H9 (cell line): ENCODE measurements at regions not wholly inside any gene's neighbourhood (a gene's known extent, or its start where the extent isn't known, plus 50 kb on each side); places are given as distances from the start of the nearest gene placed in this dataset.

ENCODE experiments used
- DNase-seq: peaks from one replicate; pipeline ENCODE4 v3.0.0-alpha.2; 2017
- H2AFZ ChIP-seq: one replicate; pipeline ENCODE4 v1.6.1; 2013; ENCODE audit warnings: mild to moderate bottlenecking, low read length, control low read depth, moderate library complexity
- H2AK5ac ChIP-seq: 2 replicates; pipeline ENCODE4 v1.6.1; 2013; ENCODE audit warnings: low read length, control low read depth, mixed read lengths; ENCODE audit not compliant: insufficient read length
- H2BK120ac ChIP-seq: one replicate; pipeline ENCODE4 v1.6.1; 2013; ENCODE audit warnings: low read depth, mild to moderate bottlenecking, low read length, control low read depth, inconsistent platforms; ENCODE audit not compliant: poor library complexity, severe bottlenecking
- H2BK12ac ChIP-seq: 2 replicates; pipeline ENCODE4 v1.6.1; 2013; ENCODE audit warnings: low read length, control low read depth, mixed read lengths, low read depth; ENCODE audit not compliant: insufficient read length
- H2BK15ac ChIP-seq: 2 replicates; pipeline ENCODE4 v1.6.1; 2013; ENCODE audit warnings: low read depth, low read length, control low read depth
- H2BK20ac ChIP-seq: one replicate; pipeline ENCODE4 v1.6.1; 2013; ENCODE audit warnings: low read depth, mild to moderate bottlenecking, low read length, control low read depth, inconsistent platforms; ENCODE audit not compliant: poor library complexity, severe bottlenecking
- H2BK5ac ChIP-seq: 2 replicates; pipeline ENCODE4 v1.6.1; 2013; ENCODE audit warnings: low read length, control low read depth, mixed read lengths; ENCODE audit not compliant: insufficient read length
- H3K14ac ChIP-seq: 2 replicates; pipeline ENCODE4 v1.6.1; 2013; ENCODE audit warnings: low read length, control low read depth; ENCODE audit not compliant: insufficient read depth
- H3K18ac ChIP-seq: 2 replicates; pipeline ENCODE4 v1.6.1; 2013; ENCODE audit warnings: low read depth, mild to moderate bottlenecking, mixed read lengths, low read length, control low read depth; ENCODE audit not compliant: insufficient read length
- H3K23ac ChIP-seq: 2 replicates; pipeline ENCODE4 v1.6.1; 2013; ENCODE audit warnings: low read length, control low read depth, mixed read lengths, low read depth; ENCODE audit not compliant: insufficient read length
- H3K23me2 ChIP-seq: 2 replicates; pipeline ENCODE4 v1.6.1; 2013; ENCODE audit warnings: low read depth, mild to moderate bottlenecking, mixed read lengths, low read length, control low read depth; ENCODE audit not compliant: insufficient read length, poor library complexity, severe bottlenecking
- H3K27ac ChIP-seq: 2 replicates; pipeline ENCODE4 v1.5.1; 2013; ENCODE audit warnings: low read length, control low read depth, mixed read lengths, low read depth; ENCODE audit not compliant: insufficient read length
- H3K27me3 ChIP-seq: 2 replicates; pipeline ENCODE4 v1.6.1; 2013; ENCODE audit warnings: low read length, control low read depth, inconsistent platforms; ENCODE audit not compliant: insufficient read depth
- H3K4ac ChIP-seq: 2 replicates; pipeline ENCODE4 v1.6.1; 2013; ENCODE audit warnings: low read depth, mild to moderate bottlenecking, control low read depth, inconsistent platforms, low read length, moderate library complexity
- H3K4me1 ChIP-seq: 2 replicates; pipeline ENCODE4 v1.6.1; 2013; ENCODE audit warnings: low read length, control low read depth, inconsistent platforms; ENCODE audit not compliant: insufficient read depth
- H3K4me2 ChIP-seq: 2 replicates; pipeline ENCODE4 v1.6.1; 2013; ENCODE audit warnings: low read length, control low read depth, mixed read lengths; ENCODE audit not compliant: insufficient read length, insufficient read depth
- H3K56ac ChIP-seq: 2 replicates; pipeline ENCODE4 v1.6.1; 2013; ENCODE audit warnings: low read depth, mild to moderate bottlenecking, mixed read lengths, low read length, control low read depth; ENCODE audit not compliant: insufficient read length
- H3K79me1 ChIP-seq: 2 replicates; pipeline ENCODE4 v1.6.1; 2013; ENCODE audit warnings: low read depth, mild to moderate bottlenecking, moderate library complexity, low read length, control low read depth, inconsistent platforms; ENCODE audit not compliant: insufficient read depth, poor library complexity, severe bottlenecking
- H3K79me2 ChIP-seq: 2 replicates; pipeline ENCODE4 v1.6.1; 2013; ENCODE audit warnings: low read length, control low read depth, inconsistent platforms; ENCODE audit not compliant: insufficient read depth
- H3K9ac ChIP-seq: 2 replicates; pipeline ENCODE4 v1.6.1; 2013; ENCODE audit warnings: low read length, control low read depth, mixed read lengths; ENCODE audit not compliant: insufficient read length; ENCODE audit errors: extremely low read depth
- H3K9me3 ChIP-seq: one replicate; pipeline ENCODE4 v1.6.1; 2013; ENCODE audit warnings: low read depth, low read length, inconsistent platforms; ENCODE audit not compliant: control insufficient read depth
- H3T11ph ChIP-seq: one replicate; pipeline ENCODE4 v1.6.1; 2013; ENCODE audit warnings: mild to moderate bottlenecking, low read length, control low read depth, inconsistent platforms
- H4K20me1 ChIP-seq: one replicate; pipeline ENCODE4 v1.6.1; 2013; ENCODE audit not compliant: control insufficient read depth, insufficient read length, insufficient read depth
- H4K5ac ChIP-seq: 2 replicates; pipeline ENCODE4 v1.6.1; 2013; ENCODE audit warnings: low read depth, mild to moderate bottlenecking, mixed read lengths, low read length, control low read depth; ENCODE audit not compliant: insufficient read length
- H4K8ac ChIP-seq: replicated peaks from 2 replicates; pipeline ENCODE4 v1.6.1; 2013; ENCODE audit warnings: low read length, control low read depth, mixed read lengths, low read depth; ENCODE audit not compliant: insufficient read length
- H4K91ac ChIP-seq: 2 replicates; pipeline ENCODE4 v1.6.1; 2013; ENCODE audit warnings: low read depth, mild to moderate bottlenecking, moderate library complexity, mixed read lengths, low read length, control low read depth; ENCODE audit not compliant: insufficient read length
- H3K27ac Mint-ChIP-seq, 3 experiments: 2 replicates in 2 of 3; 3 replicates in 1 of 3; pipeline ENCODE4 v1.8.0; 2020 to 2021; ENCODE audit warnings: mixed read lengths in 3 of 3, mild to moderate bottlenecking in 1 of 3, moderate library complexity in 1 of 3
- H3K27me3 Mint-ChIP-seq: 2 replicates; pipeline ENCODE4 v1.8.0; 2021; ENCODE audit warnings: low read depth, mild to moderate bottlenecking, moderate library complexity, mixed read lengths
- H3K36me3 Mint-ChIP-seq, 3 experiments: 2 replicates in 2 of 3; 3 replicates in 1 of 3; pipeline ENCODE4 v1.8.0; 2020 to 2021; ENCODE audit warnings: low read depth in 3 of 3, mixed read lengths in 3 of 3; ENCODE audit not compliant: insufficient read depth in 1 of 3
- H3K4me1 Mint-ChIP-seq, 2 experiments: 2 replicates each; pipeline ENCODE4 v1.8.0; 2020; ENCODE audit warnings: mixed read lengths in 2 of 2
- H3K4me3 Mint-ChIP-seq, 2 experiments: 2 replicates in 1 of 2; 3 replicates in 1 of 2; pipeline ENCODE4 v1.8.0; 2020 to 2021; ENCODE audit warnings: mild to moderate bottlenecking in 2 of 2, mixed read lengths in 2 of 2, moderate library complexity in 1 of 2
- H3K9me3 Mint-ChIP-seq, 2 experiments: 2 replicates in 1 of 2; 3 replicates in 1 of 2; pipeline ENCODE4 v1.8.0; 2020; ENCODE audit warnings: mild to moderate bottlenecking in 2 of 2, mixed read lengths in 2 of 2, moderate library complexity in 1 of 2
- WGBS: extraction: QIAGEN DNeasy Blood & Tissue Kit; methylation state at CpG from one replicate; pipeline ENCODE4 v1.1.7; 2013; ENCODE audit warnings: missing lambda C conversion rate, low lambda C conversion rate, mixed read lengths; ENCODE audit not compliant: insufficient read length; ENCODE audit errors: extremely low coverage; 5-methylcytosine and 5-hydroxymethylcytosine counted together
- TF ChIP-seq, protein P1 (sequence below): fragments of 200-600 bp; sonication (generic); conservative IDR thresholded peaks from 3 replicates; pipeline ENCODE4 v1.8.0; 2021; ENCODE audit warnings: antibody characterized with exemption, mild to moderate bottlenecking

DNA sequence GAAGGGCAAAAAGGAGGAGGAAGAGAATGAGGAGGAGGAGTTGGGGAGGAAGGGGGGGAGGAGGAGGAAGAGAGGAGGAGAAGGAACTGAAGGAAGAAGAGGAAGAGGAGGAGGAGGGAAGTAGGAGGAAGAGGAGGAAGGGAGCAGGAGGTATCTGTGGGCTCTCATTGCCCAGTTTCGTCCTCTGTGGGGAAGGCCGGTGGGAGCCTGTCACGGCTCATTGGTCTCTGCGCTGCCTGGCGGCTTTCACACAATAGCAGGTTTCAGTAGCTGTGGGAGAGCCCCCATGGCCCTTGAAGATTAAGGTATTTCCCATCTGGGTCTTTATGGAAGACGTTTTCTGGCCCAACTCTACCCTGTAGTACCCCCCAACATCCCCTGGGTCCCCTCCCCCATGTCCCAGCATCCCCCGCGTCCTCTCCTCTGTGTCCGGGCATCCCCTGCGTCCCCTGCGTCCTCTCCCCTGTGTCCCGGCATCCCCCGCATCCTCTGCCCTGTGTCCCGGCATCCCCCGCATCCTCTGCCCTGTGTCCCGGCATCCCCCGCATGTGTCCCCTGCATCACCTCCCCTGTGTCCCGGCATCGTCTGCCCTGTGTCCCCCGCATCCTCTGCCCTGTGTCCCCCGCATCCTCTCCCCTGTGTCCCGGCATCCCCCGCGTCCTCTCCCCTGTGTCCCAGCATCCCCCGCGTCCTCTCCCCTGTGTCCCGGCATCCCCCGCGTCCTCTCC, 278.2 kb upstream of the SFSWAP start:
- no peak for DNase-seq
- TF ChIP-seq, protein P1, sequence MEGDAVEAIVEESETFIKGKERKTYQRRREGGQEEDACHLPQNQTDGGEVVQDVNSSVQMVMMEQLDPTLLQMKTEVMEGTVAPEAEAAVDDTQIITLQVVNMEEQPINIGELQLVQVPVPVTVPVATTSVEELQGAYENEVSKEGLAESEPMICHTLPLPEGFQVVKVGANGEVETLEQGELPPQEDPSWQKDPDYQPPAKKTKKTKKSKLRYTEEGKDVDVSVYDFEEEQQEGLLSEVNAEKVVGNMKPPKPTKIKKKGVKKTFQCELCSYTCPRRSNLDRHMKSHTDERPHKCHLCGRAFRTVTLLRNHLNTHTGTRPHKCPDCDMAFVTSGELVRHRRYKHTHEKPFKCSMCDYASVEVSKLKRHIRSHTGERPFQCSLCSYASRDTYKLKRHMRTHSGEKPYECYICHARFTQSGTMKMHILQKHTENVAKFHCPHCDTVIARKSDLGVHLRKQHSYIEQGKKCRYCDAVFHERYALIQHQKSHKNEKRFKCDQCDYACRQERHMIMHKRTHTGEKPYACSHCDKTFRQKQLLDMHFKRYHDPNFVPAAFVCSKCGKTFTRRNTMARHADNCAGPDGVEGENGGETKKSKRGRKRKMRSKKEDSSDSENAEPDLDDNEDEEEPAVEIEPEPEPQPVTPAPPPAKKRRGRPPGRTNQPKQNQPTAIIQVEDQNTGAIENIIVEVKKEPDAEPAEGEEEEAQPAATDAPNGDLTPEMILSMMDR = no peak

More for the DNA sequence above, 278.2 kb upstream of the SFSWAP start:
- Mint-ChIP-seq H3K36me3 (peaks cover 2 to 7% (median 5%) of the 10 kb centered on the region in 3 experiments; a peak in 5 of 7 replicates), H3K4me3 (no peak overlapping the region; a peak in 1 of 5 replicates), H3K27ac (no peak overlapping the region), H3K9me3 (peaks cover 7 to 8% of the 10 kb centered on the region in 2 experiments), H3K4me1 (peaks cover 15 to 26% of the 10 kb centered on the region in 2 experiments), H3K27me3 (peaks cover 16% of the 10 kb centered on the region)
- H2BK15ac ChIP-seq = no peak overlapping the region
- no peak overlapping the region for H3K4ac ChIP-seq
- no peak overlapping the region for H3K9ac ChIP-seq
- no peaks in the 10 kb centered on the region for H3K27me3 ChIP-seq
- H3K9me3 ChIP-seq = no peaks in the 10 kb centered on the region
- H3T11ph ChIP-seq = no peak overlapping the region
- no peak overlapping the region for H2AFZ ChIP-seq
- no peaks in the 10 kb centered on the region for H3K4me1 ChIP-seq
- WGBS = no CpG with 5 or more reads among the region's 29 CpGs
- H2BK120ac ChIP-seq = no peak overlapping the region
- no peaks in the 10 kb centered on the region for H3K23me2 ChIP-seq
- H3K23ac ChIP-seq = no peak overlapping the region
- no peaks in the 10 kb centered on the region for H3K79me2 ChIP-seq
- no peak overlapping the region for H4K5ac ChIP-seq
- no peaks in the 10 kb centered on the region for H3K79me1 ChIP-seq
- no peak overlapping the region for H3K18ac ChIP-seq
- H3K56ac ChIP-seq = no peak overlapping the region
- H4K8ac ChIP-seq = no peak overlapping the region
- H3K27ac ChIP-seq = no peak overlapping the region
- no peak overlapping the region for H2BK20ac ChIP-seq
- no peak overlapping the region for H2BK5ac ChIP-seq
- H4K91ac ChIP-seq = no peak overlapping the region
- H4K20me1 ChIP-seq = no peaks in the 10 kb centered on the region
- H2BK12ac ChIP-seq = no peak overlapping the region
- H2AK5ac ChIP-seq = no peak overlapping the region
- H3K14ac ChIP-seq = no peak overlapping the region
- H3K4me2 ChIP-seq = no peak overlapping the region
